Right lobe of liver (tissue), 6 donors: ENCODE measurements at regions not wholly inside any gene's neighbourhood (a gene's known extent, or its start where the extent isn't known, plus 50 kb on each side); places are given as distances from the start of the nearest gene placed in this dataset.

Source experiments
- ATAC-seq, 4 donors: fragments of 200-7000 bp; cut with Tn5 transposase; one replicate each; pipeline ENCODE4 v1.9.1; 2020; ENCODE audit warnings: mild to moderate bottlenecking in 4 of 4, moderate library complexity in 4 of 4
- DNase-seq, 3 donors: peaks; one replicate each; pipeline ENCODE4 v3.0.0-alpha.2; 2020
- H3K27ac ChIP-seq, 3 donors: fragments of 200-600 bp; one replicate each; pipeline ENCODE4 v1.8.0; 2022
- H3K27me3 ChIP-seq, 2 donors: fragments of 200-600 bp; one replicate each; pipeline ENCODE4 v1.8.0; 2022
- H3K36me3 ChIP-seq, 4 donors: fragments of 200-600 bp; sonication (generic) in 1 of 4; one replicate each; pipeline versions ENCODE4 v1.5.1 to v1.8.0; 2017 to 2022; ENCODE audit warnings: control low read depth in 1 of 4
- H3K4me1 ChIP-seq, 4 donors: fragments of 200-600 bp; sonication (generic) in 1 of 4; one replicate each; pipeline versions ENCODE4 v1.5.1 to v1.8.0; 2017 to 2022; ENCODE audit warnings: control low read depth in 1 of 4
- H3K4me3 ChIP-seq, 3 donors: fragments of 200-600 bp; one replicate each; pipeline ENCODE4 v1.8.0; 2022
- H3K9me3 ChIP-seq, 4 donors: fragments of 200-600 bp; sonication (generic) in 1 of 4; one replicate each; pipeline versions ENCODE4 v1.5.1 to v1.8.0; 2017 to 2022; ENCODE audit warnings: control low read depth in 1 of 4
- CTCF ChIP-seq, 4 donors: fragments of 200-600 bp in 3 of 4; fragments of 450-650 bp in 1 of 4; IDR thresholded peaks; one replicate each; pipeline versions ENCODE4 v1.5.1 to v1.8.0; 2016 to 2022; ENCODE audit warnings: antibody characterized with exemption in 4 of 4, mild to moderate bottlenecking in 2 of 4
- POLR2A ChIP-seq: fragments of 450-650 bp; IDR thresholded peaks from one replicate; pipeline ENCODE4 v1.6.1; 2017; ENCODE audit warnings: antibody characterized with exemption, mild to moderate bottlenecking
- WGBS: methylation state at CpG from one replicate; pipeline ENCODE4 v1.1.6; 2018; ENCODE audit warnings: low coverage, low lambda C conversion rate; ENCODE audit not compliant: insufficient coverage; ENCODE audit errors: missing lambda C conversion rate; 5-methylcytosine and 5-hydroxymethylcytosine counted together
- intact Hi-C, 2 donors: fragments of 100-400 bp; cut with DNase I; formaldehyde crosslinking; loops; one replicate each; pipeline versions ENCODE4 v1.11.2 to v1.14.1; 2022
- donor health status: DM: no; HTN: yes; CAD: no.
- donor health status: DM: no; HTN: no; CAD: no.
- donor health status: DM: no; HTN: no; CAD: no.
- donor health status: DM: no; HTN: yes; CAD: no.
- donor health status: DM: no; HTN: yes; CAD: no.

- TF ChIP-seq CTCF (IDR thresholded peaks at IDR 0.05) (no peak), POLR2A (no peak)
- H3K27me3 ChIP-seq: no peaks in the 10 kb centered on the region
- DNase-seq (no peak), ATAC-seq (no peak)
- intact Hi-C loops: no loop called here
- H3K9me3 ChIP-seq: no peaks in the 10 kb centered on the region
- no peak overlapping the region for H3K4me3 ChIP-seq
- no peaks in the 10 kb centered on the region for H3K4me1 ChIP-seq
- WGBS: 75% methylated on average over 2 of the region's 2 CpGs
- H3K36me3 ChIP-seq: no peaks in the 10 kb centered on the region
- H3K27ac ChIP-seq: no peak overlapping the region
Measured at GRCh38 chr9:102461156-102461819, 533.8 kb upstream of the CYLC2 start.

DNA sequence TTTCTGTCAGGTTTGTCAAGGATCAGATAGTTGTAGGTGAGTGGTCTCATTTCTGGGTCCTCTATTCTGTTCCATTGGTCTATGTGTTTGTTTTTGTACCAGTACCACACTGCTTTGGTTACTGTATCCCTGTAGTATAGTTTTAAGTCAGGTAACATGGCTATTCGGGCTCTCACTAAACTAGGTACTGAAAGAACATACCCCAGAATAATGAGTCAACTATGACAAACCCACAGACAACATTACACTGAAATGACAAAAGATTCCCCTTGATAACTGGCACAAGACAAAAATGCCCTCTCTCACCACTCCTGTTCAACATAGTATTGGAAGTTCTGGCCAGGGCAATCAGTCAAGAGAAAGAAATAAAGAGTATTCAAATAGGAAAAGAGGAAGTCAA lies 535.3 kb upstream of the CYLC2 start:
- intact Hi-C loops: no loop called here
- Histone ChIP-seq H3K9me3 (no peaks in the 10 kb centered on the region), H3K4me1 (no peaks in the 10 kb centered on the region), H3K27ac (no peak overlapping the region), H3K4me3 (no peak overlapping the region), H3K36me3 (no peaks in the 10 kb centered on the region), H3K27me3 (no peaks in the 10 kb centered on the region)
- ATAC-seq (no peak), DNase-seq (no peak)
- 64% methylated on average over 1 of the region's 1 CpG for whole genome bisulfite sequencing
- TF ChIP-seq CTCF (IDR thresholded peaks at IDR 0.05) (no peak), POLR2A (no peak)

DNA sequence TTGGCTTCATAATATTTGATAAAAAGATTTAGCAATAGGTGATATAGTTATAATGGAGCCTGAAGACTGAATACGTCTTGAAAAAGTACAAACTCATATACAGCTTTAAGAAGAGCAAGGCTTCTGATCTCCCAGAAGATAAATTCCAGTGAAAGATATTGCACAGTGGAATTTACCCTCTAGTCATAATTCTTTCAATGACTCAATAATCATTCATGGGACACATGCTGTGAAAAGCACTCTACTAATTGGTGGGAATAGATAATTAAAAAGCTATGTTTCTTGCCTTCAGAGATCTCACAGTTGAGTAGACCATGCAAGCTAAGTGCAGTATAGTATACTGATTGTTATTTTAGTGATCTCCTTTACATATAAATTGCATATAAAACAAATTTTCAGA lies 538.6 kb upstream of the CYLC2 start:
- no peaks in the 10 kb centered on the region for H3K36me3 ChIP-seq
- H3K27me3 ChIP-seq: no peaks in the 10 kb centered on the region
- no peaks in the 10 kb centered on the region for H3K4me1 ChIP-seq
- WGBS: 83% methylated on average over 1 of the region's 1 CpG
- intact Hi-C loops: no loop called here
- TF ChIP-seq POLR2A (no peak), CTCF (IDR thresholded peaks at IDR 0.05) (no peak)
- H3K4me3 ChIP-seq: no peak overlapping the region
- no peak overlapping the region for H3K27ac ChIP-seq
- H3K9me3 ChIP-seq: no peaks in the 10 kb centered on the region
- no peak for DNase-seq
- ATAC-seq: no peak

DNA sequence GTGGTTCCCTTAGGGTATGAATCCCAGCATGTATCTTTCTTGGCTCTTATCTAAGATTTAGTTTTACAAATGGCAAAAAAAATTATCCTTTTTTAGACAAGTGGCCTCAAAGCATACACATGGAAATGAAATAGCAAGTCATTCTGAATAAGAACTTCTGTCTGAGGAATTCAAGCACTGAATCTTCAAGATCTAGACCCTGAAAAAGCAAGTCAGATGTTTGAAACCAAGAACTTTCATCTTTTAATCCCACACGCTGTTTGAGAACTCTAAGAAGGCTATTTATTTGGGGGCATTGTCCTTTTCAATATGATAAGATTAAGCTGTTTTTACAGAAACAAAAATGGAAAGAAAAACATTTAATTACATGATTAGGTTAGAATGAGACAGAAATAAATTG lies 549.2 kb upstream of the CYLC2 start:
- no peaks in the 10 kb centered on the region for H3K4me1 ChIP-seq
- no peak overlapping the region for H3K4me3 ChIP-seq
- no peaks in the 10 kb centered on the region for H3K27me3 ChIP-seq
- H3K36me3 ChIP-seq: no peaks in the 10 kb centered on the region
- ATAC-seq (no peak), DNase-seq (no peak)
- H3K9me3 ChIP-seq: no peaks in the 10 kb centered on the region
- TF ChIP-seq POLR2A (no peak), CTCF (IDR thresholded peaks at IDR 0.05) (no peak)
- H3K27ac ChIP-seq: no peak overlapping the region
- intact Hi-C loops: no loop called here
- WGBS: 53% methylated on average over 1 of the region's 1 CpG
